K562 (cell line): ENCODE measurements at regions not wholly inside any gene's neighbourhood (a gene's known extent, or its start where the extent isn't known, plus 50 kb on each side); places are given as distances from the start of the nearest gene placed in this dataset.

Source experiments
- ATAC-seq: fragments of 200-7000 bp; cut with Tn5 transposase; 3 replicates; pipeline ENCODE4 v1.9.1; 2020; ENCODE audit warnings: moderate library complexity
- BruUV-seq: library from RNA; stranded (reverse); fragments of 400-500 nt; replicated peaks from 2 replicates; lab custom pipeline; 2021; lab: Mats Ljungman, UMichigan
- CTCF ChIA-PET: fragments of 300-600 bp; formaldehyde crosslinking; extraction: SDS; loops from one replicate; lab custom pipeline; 2021; ENCODE audit warnings: low intra/inter-chr PET ratio; lab: Yijun Ruan, JAX
- POLR2A ChIA-PET: fragments of 300-600, 350-650 bp; sonication (Branson Sonifier 250); formaldehyde crosslinking; extraction: SDS; loops from one replicate; lab custom pipeline; 2021; ENCODE audit warnings: antibody characterized with exemption, inconsistent platforms; lab: Yijun Ruan, JAX
- DNase-seq, 4 experiments: peaks; one replicate each; pipeline versions ENCODE4 v3.0.0 to v3.0.0-alpha.2; 2011 to 2018; ENCODE audit warnings: low spot score in 3 of 4, mixed read lengths in 3 of 4; ENCODE audit errors: extremely low read depth in 1 of 4
- FAIRE-seq: peaks from 2 replicates; lab custom pipeline; 2011; peaks lifted over from hg19 to GRCh38; lab: Jason Lieb, UNC
- H2AFZ ChIP-seq: 2 replicates; pipeline ENCODE4 v1.6.0; 2011; ENCODE audit warnings: low read depth, low read length, control low read depth, inconsistent platforms
- H3K27ac ChIP-seq: fragments of 200-600 bp; 3 replicates; pipeline ENCODE4 v1.8.0; 2011; ENCODE audit warnings: low read depth, mild to moderate bottlenecking, control low read depth, inconsistent platforms, low read length, moderate library complexity, mixed read lengths; ENCODE audit errors: extremely low read depth
- H3K27me3 ChIP-seq, 2 experiments: fragments of 300-600 bp in 1 of 2; 2 replicates in 1 of 2; 3 replicates in 1 of 2; pipeline versions ENCODE4 v1.6.0 to v1.8.0; 2011; ENCODE audit warnings: inconsistent platforms in 2 of 2, low read length in 2 of 2, mild to moderate bottlenecking in 1 of 2, mixed read lengths in 1 of 2, moderate library complexity in 1 of 2; ENCODE audit not compliant: control insufficient read depth in 2 of 2, insufficient read depth in 2 of 2
- H3K36me3 ChIP-seq: fragments of 300-600 bp; 3 replicates; pipeline ENCODE4 v1.8.0; 2011; ENCODE audit warnings: mild to moderate bottlenecking, low read length, inconsistent platforms; ENCODE audit not compliant: control insufficient read depth, insufficient read depth
- H3K4me1 ChIP-seq, 2 experiments: fragments of 200-600 bp in 1 of 2; replicated peaks in 1 of 2; 2 replicates in 1 of 2; 3 replicates in 1 of 2; pipeline versions ENCODE4 v1.5.1 to v1.8.0; 2011; ENCODE audit warnings: inconsistent platforms in 2 of 2, low read length in 2 of 2, mild to moderate bottlenecking in 1 of 2, mixed read lengths in 1 of 2, moderate library complexity in 1 of 2; ENCODE audit not compliant: control insufficient read depth in 2 of 2, insufficient read depth in 2 of 2
- H3K4me2 ChIP-seq: 2 replicates; pipeline ENCODE4 v1.6.1; 2011; ENCODE audit warnings: low read length, control low read depth, inconsistent platforms, mixed read lengths; ENCODE audit not compliant: insufficient read depth
- H3K4me3 ChIP-seq: fragments of 200-600 bp; sonication (generic), shearing (Covaris generic); 2 replicates; pipeline ENCODE4 v1.5.1; 2016; ENCODE audit warnings: control low read depth, inconsistent platforms
- H3K79me2 ChIP-seq: fragments of 200-600 bp; 3 replicates; pipeline ENCODE4 v1.8.0; 2011; ENCODE audit warnings: low read length, inconsistent platforms; ENCODE audit not compliant: control insufficient read depth, insufficient read depth
- H3K9ac ChIP-seq, 2 experiments: 2 replicates each; pipeline versions ENCODE4 v1.6.0 to v1.6.1; 2011; ENCODE audit warnings: low read depth in 2 of 2, low read length in 2 of 2, control low read depth in 1 of 2, inconsistent platforms in 1 of 2, mild to moderate bottlenecking in 1 of 2, mixed read lengths in 1 of 2; ENCODE audit not compliant: insufficient read depth in 1 of 2
- H3K9me1 ChIP-seq: one replicate; pipeline ENCODE4 v1.6.0; 2011; ENCODE audit warnings: inconsistent platforms, mild to moderate bottlenecking, low read length, moderate library complexity; ENCODE audit not compliant: control insufficient read depth, insufficient read depth
- H3K9me3 ChIP-seq: replicated peaks from 2 replicates; pipeline ENCODE4 v1.5.1; 2011; ENCODE audit warnings: low read depth, low read length, inconsistent platforms; ENCODE audit not compliant: control insufficient read depth, insufficient read depth
- H4K20me1 ChIP-seq: replicated peaks from 2 replicates; pipeline ENCODE4 v1.6.1; 2011; ENCODE audit warnings: low read length, inconsistent platforms, mixed read lengths; ENCODE audit not compliant: control insufficient read depth, insufficient read depth
- BRF1 ChIP-seq: IDR thresholded peaks from 3 replicates; pipeline ENCODE4 v1.6.1; 2011; ENCODE audit warnings: borderline replicate concordance, mild to moderate bottlenecking; ENCODE audit not compliant: insufficient read length; ENCODE audit errors: extremely low read depth
- CCAR2 ChIP-seq: fragments of 200-400 bp; formaldehyde crosslinking; IDR thresholded peaks from 2 replicates; pipeline ENCODE4 v1.6.1; 2017; ENCODE audit warnings: mild to moderate bottlenecking, low read depth, low read length
- HDAC1 ChIP-seq, 2 experiments: fragments of 450-650 bp; IDR thresholded peaks; 2 replicates each; pipeline ENCODE4 v1.6.1; 2016 to 2017; ENCODE audit warnings: inconsistent platforms in 1 of 2, mild to moderate bottlenecking in 1 of 2, moderate library complexity in 1 of 2
- HIVEP1 ChIP-seq: fragments of 250-450 bp; sonication (Bioruptor Pico); IDR thresholded peaks from 2 replicates; pipeline ENCODE4 v1.4.0; 2020; ENCODE audit warnings: mild to moderate bottlenecking
- MCM5 ChIP-seq: fragments of 450-650 bp; IDR thresholded peaks from 2 replicates; pipeline ENCODE4 v1.6.1; 2016; ENCODE audit warnings: low read depth
- SMARCA5 ChIP-seq: fragments of 450-650 bp; IDR thresholded peaks from 2 replicates; pipeline ENCODE4 v1.6.1; 2016
- SNIP1 ChIP-seq: fragments of 450-650 bp; IDR thresholded peaks from 2 replicates; pipeline ENCODE4 v1.7.1; 2017; ENCODE audit warnings: low read depth, mild to moderate bottlenecking
- SRSF1 ChIP-seq: fragments of 200-400 bp; formaldehyde crosslinking; IDR thresholded peaks from 2 replicates; pipeline ENCODE4 v1.6.1; 2017; ENCODE audit warnings: mild to moderate bottlenecking, low read depth, low read length, moderate library complexity
- STAG1 ChIP-seq: sonication (generic); formaldehyde crosslinking; IDR thresholded peaks from 2 replicates; pipeline ENCODE4 v1.5.0; 2020; ENCODE audit warnings: missing genetic modification reagents, borderline replicate concordance
- TBL1XR1 ChIP-seq, 2 experiments: IDR thresholded peaks; 2 replicates each; pipeline ENCODE4 v1.6.1; 2012; ENCODE audit warnings: improper control_type of control experiment in 2 of 2, low read length in 2 of 2, mild to moderate bottlenecking in 1 of 2
- WGBS: fragments of 100-300 bp; shearing (Covaris generic); methylation state at CpG from one replicate; pipeline ENCODE4 v1.1.6; 2016; ENCODE audit warnings: low coverage, mixed read lengths; ENCODE audit not compliant: insufficient coverage; ENCODE audit errors: missing lambda C conversion rate; 5-methylcytosine and 5-hydroxymethylcytosine counted together
- in situ Hi-C: fragments of 300-500 bp; cut with MboI; formaldehyde crosslinking; loops from 4 replicates; pipeline ENCODE4 v1.15.0; 2018; ENCODE audit warnings: inconsistent platforms, mixed read lengths
- intact Hi-C: fragments of 100-400 bp; cut with micrococcal nuclease; formaldehyde crosslinking; loops from 2 replicates; pipeline ENCODE4 v1.14.2; 2022
- TF ChIP-seq, protein P1 (sequence below): sonication (generic); formaldehyde crosslinking; IDR thresholded peaks from 2 replicates; pipeline ENCODE4 v1.8.1; 2022; ENCODE audit warnings: missing genetic modification reagents
- TF ChIP-seq, protein P2 (sequence below): fragments of 250-450 bp; sonication (Bioruptor Pico); IDR thresholded peaks from 2 replicates; pipeline ENCODE4 v1.5.0; 2021; ENCODE audit warnings: mild to moderate bottlenecking, borderline replicate concordance

DNA sequence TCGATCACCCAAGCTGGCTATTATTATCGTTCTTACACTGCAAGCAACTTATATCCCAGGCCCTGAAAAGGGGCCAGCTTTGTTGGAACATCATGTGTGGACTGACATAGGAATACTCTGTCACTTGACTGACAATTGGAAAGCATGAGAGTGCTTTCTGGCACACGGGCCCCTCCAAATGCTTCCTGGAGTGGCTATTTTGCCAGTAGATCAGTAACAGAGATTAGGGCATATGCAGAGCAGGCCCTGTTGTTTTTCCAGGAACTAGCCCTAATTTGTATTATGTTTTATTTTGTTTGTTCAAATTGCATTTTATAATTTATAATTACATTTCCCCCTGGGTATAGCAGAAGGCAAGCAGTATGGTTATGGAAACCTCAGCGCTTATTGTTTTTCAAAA is 170.1 kb upstream of the FRMD6 start:
- Histone ChIP-seq H3K36me3 (no peaks in the 10 kb centered on the region), H3K27me3 (no peaks in the 10 kb centered on the region), H3K9me1 (no peaks in the 10 kb centered on the region), H3K9ac (no peak overlapping the region), H2AFZ (0 out of 2 replicates have a peak overlapping the region, but pooled peaks have one; percentile 24), H3K27ac (no peak overlapping the region), H3K4me2 (no peak overlapping the region), H3K9me3 (no peaks in the 10 kb centered on the region), H3K4me3 (no peak overlapping the region), H3K79me2 (no peaks in the 10 kb centered on the region), H4K20me1 (no peaks in the 10 kb centered on the region), H3K4me1 (no peaks in the 10 kb centered on the region)
- BruUV-seq = no TSS peak
- ChIA-PET POLR2A (no interaction called here), CTCF (no interaction called here)
- in situ Hi-C loops = no loop called here
- TF ChIP-seq, protein P1, sequence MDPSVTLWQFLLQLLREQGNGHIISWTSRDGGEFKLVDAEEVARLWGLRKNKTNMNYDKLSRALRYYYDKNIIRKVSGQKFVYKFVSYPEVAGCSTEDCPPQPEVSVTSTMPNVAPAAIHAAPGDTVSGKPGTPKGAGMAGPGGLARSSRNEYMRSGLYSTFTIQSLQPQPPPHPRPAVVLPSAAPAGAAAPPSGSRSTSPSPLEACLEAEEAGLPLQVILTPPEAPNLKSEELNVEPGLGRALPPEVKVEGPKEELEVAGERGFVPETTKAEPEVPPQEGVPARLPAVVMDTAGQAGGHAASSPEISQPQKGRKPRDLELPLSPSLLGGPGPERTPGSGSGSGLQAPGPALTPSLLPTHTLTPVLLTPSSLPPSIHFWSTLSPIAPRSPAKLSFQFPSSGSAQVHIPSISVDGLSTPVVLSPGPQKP (CRISPR knock-in tag) = no peak
- TF ChIP-seq STAG1 (CRISPR knock-in tag) (no peak), CCAR2 (no peak), TBL1XR1 (IDR thresholded peaks at IDR 0.05; ENCODE audit: low read length in 2 of 2) (no peak), BRF1 (no peak), SMARCA5 (no peak), SNIP1 (no peak), MCM5 (no peak), HIVEP1 (CRISPR knock-in tag) (no peak), HDAC1 (IDR thresholded peaks at IDR 0.05) (no peak), SRSF1 (no peak)
- TF ChIP-seq, protein P2, sequence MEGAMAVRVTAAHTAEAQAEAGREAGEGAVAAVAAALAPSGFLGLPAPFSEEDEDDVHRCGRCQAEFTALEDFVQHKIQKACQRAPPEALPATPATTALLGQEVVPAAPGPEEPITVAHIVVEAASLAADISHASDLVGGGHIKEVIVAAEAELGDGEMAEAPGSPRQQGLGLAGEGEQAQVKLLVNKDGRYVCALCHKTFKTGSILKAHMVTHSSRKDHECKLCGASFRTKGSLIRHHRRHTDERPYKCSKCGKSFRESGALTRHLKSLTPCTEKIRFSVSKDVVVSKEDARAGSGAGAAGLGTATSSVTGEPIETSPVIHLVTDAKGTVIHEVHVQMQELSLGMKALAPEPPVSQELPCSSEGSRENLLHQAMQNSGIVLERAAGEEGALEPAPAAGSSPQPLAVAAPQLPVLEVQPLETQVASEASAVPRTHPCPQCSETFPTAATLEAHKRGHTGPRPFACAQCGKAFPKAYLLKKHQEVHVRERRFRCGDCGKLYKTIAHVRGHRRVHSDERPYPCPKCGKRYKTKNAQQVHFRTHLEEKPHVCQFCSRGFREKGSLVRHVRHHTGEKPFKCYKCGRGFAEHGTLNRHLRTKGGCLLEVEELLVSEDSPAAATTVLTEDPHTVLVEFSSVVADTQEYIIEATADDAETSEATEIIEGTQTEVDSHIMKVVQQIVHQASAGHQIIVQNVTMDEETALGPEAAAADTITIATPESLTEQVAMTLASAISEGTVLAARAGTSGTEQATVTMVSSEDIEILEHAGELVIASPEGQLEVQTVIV = no peak
- intact Hi-C loops = no loop called here
- ATAC-seq (no peak), DNase-seq (no peak), FAIRE-seq (no peak)
- WGBS = 1% methylated on average over 4 of the region's 4 CpGs
